Gastroesophageal sphincter (tissue), 4 donors: ENCODE measurements at regions not wholly inside any gene's neighbourhood (a gene's known extent, or its start where the extent isn't known, plus 50 kb on each side); places are given as distances from the start of the nearest gene placed in this dataset.

ENCODE experiments used
- ATAC-seq: fragments of 150-250 bp; one replicate; pipeline ENCODE4 v1.9.1; 2016; ENCODE audit warnings: mild to moderate bottlenecking, moderate library complexity
- H3K27ac ChIP-seq, 4 donors: fragments of 200-600 bp; sonication (generic) in 3 of 4; 1 replicate in 3 of 4; 2 replicates in 1 of 4; pipeline ENCODE4 v1.5.1; 2016 to 2019
- H3K27me3 ChIP-seq: fragments of 200-600 bp; sonication (generic); one replicate; pipeline ENCODE4 v1.5.1; 2019
- H3K36me3 ChIP-seq, 2 donors: fragments of 200-600 bp; sonication (generic); one replicate each; pipeline ENCODE4 v1.5.1; 2019; ENCODE audit warnings: control low read depth in 1 of 2
- H3K4me1 ChIP-seq, 3 donors: fragments of 200-600 bp; sonication (generic); 1 replicate in 2 of 3; 2 replicates in 1 of 3; pipeline ENCODE4 v1.5.1; 2016 to 2019; ENCODE audit warnings: control low read depth in 2 of 3
- H3K4me3 ChIP-seq, 2 donors: fragments of 200-600 bp; sonication (generic); one replicate each; pipeline ENCODE4 v1.5.1; 2019; ENCODE audit warnings: mild to moderate bottlenecking in 1 of 2, moderate library complexity in 1 of 2
- H3K9me3 ChIP-seq, 3 donors: fragments of 200-600 bp; sonication (generic); one replicate each; pipeline ENCODE4 v1.5.1; 2017 to 2019; ENCODE audit warnings: control low read depth in 2 of 3
- CTCF ChIP-seq, 4 experiments: fragments of 200-600 bp in 2 of 4; fragments of 450-650 bp in 2 of 4; sonication (generic) in 1 of 4; IDR thresholded peaks; one replicate each; pipeline ENCODE4 v1.5.1; 2017 to 2019; ENCODE audit warnings: antibody characterized with exemption in 4 of 4, mild to moderate bottlenecking in 2 of 4, moderate library complexity in 2 of 4
- EP300 ChIP-seq: sonication (generic); formaldehyde crosslinking; IDR thresholded peaks from one replicate; pipeline ENCODE4 v1.6.1; 2017; ENCODE audit warnings: antibody characterized with exemption, mild to moderate bottlenecking
- POLR2A ChIP-seq, 2 donors: fragments of 450-650 bp; IDR thresholded peaks; one replicate each; pipeline ENCODE4 v1.6.1; 2017; ENCODE audit warnings: antibody characterized with exemption in 2 of 2, mild to moderate bottlenecking in 2 of 2, moderate library complexity in 1 of 2
- POLR2AphosphoS5 ChIP-seq: sonication (generic); formaldehyde crosslinking; IDR thresholded peaks from one replicate; pipeline ENCODE4 v1.6.1; 2017; ENCODE audit warnings: antibody characterized with exemption
- WGBS, 2 donors: methylation state at CpG; one replicate each; pipeline ENCODE4 v1.1.5; 2018; ENCODE audit warnings: low coverage in 1 of 2; 5-methylcytosine and 5-hydroxymethylcytosine counted together

- 53 to 63% methylated on average over 3 of the region's 3 CpGs for WGBS, 2 donors
- no peak for ATAC-seq
Measured at GRCh38 chr2:181197140-181197760, 216.8 kb downstream of the UBE2E3 start.

GRCh38 chr2:181198183-181198864 is 217.9 kb downstream of the UBE2E3 start:
- no peaks in the 10 kb centered on the region for H3K4me1 ChIP-seq
- WGBS, 2 donors = 62 to 87% methylated on average over 1 of the region's 1 CpG
- H3K27me3 ChIP-seq = no peaks in the 10 kb centered on the region
- no peak overlapping the region for H3K27ac ChIP-seq
- no peak overlapping the region for H3K4me3 ChIP-seq
- no peak for ATAC-seq
- no peak for TF ChIP-seq POLR2AphosphoS5
- no peak for TF ChIP-seq CTCF (IDR thresholded peaks at IDR 0.05)
- TF ChIP-seq POLR2A (IDR thresholded peaks at IDR 0.05) = no peak
- no peak for TF ChIP-seq EP300
- H3K9me3 ChIP-seq = no peaks in the 10 kb centered on the region
- no peaks in the 10 kb centered on the region for H3K36me3 ChIP-seq

More at GRCh38 chr2:181197140-181197760, 216.8 kb downstream of the UBE2E3 start:
- Histone ChIP-seq H3K4me1 (no peaks in the 10 kb centered on the region), H3K9me3 (no peaks in the 10 kb centered on the region), H3K4me3 (no peak overlapping the region), H3K36me3 (no peaks in the 10 kb centered on the region), H3K27ac (no peak overlapping the region), H3K27me3 (no peaks in the 10 kb centered on the region)
- no peak for TF ChIP-seq EP300
- no peak for TF ChIP-seq CTCF (IDR thresholded peaks at IDR 0.05)
- TF ChIP-seq POLR2AphosphoS5 = no peak
- TF ChIP-seq POLR2A (IDR thresholded peaks at IDR 0.05) = no peak

- no peak overlapping the region for H3K27ac ChIP-seq
- H3K27me3 ChIP-seq = no peaks in the 10 kb centered on the region
- H3K4me3 ChIP-seq = no peak overlapping the region
- H3K4me1 ChIP-seq = no peaks in the 10 kb centered on the region
- TF ChIP-seq EP300 = no peak
- TF ChIP-seq POLR2AphosphoS5 = no peak
- TF ChIP-seq CTCF (IDR thresholded peaks at IDR 0.05) = no peak
- no peak for TF ChIP-seq POLR2A (IDR thresholded peaks at IDR 0.05)
- no peak for ATAC-seq
- H3K9me3 ChIP-seq = peaks cover 0 to 2% (median 0%) of the 10 kb centered on the region in 3 donors
- no peaks in the 10 kb centered on the region for H3K36me3 ChIP-seq
Measured at GRCh38 chr2:181203412-181203811, 223.0 kb downstream of the UBE2E3 start.

GRCh38 chr2:181203916-181204315 is 223.5 kb downstream of the UBE2E3 start:
- TF ChIP-seq POLR2AphosphoS5 = no peak
- no peak for TF ChIP-seq CTCF (IDR thresholded peaks at IDR 0.05)
- TF ChIP-seq EP300 = no peak
- H3K27ac ChIP-seq = no peak overlapping the region
- H3K36me3 ChIP-seq = no peaks in the 10 kb centered on the region
- no peaks in the 10 kb centered on the region for H3K27me3 ChIP-seq
- H3K9me3 ChIP-seq = peaks cover 0 to 7% (median 0%) of the 10 kb centered on the region in 3 donors
- H3K4me1 ChIP-seq = no peaks in the 10 kb centered on the region
- no peak for ATAC-seq
- no peak overlapping the region for H3K4me3 ChIP-seq

GRCh38 chr2:181218401-181218821 is 238.0 kb downstream of the UBE2E3 start:
- Histone ChIP-seq H3K27ac (no peak overlapping the region), H3K4me1 (no peaks in the 10 kb centered on the region), H3K4me3 (no peak overlapping the region), H3K36me3 (no peaks in the 10 kb centered on the region), H3K9me3 (no peaks in the 10 kb centered on the region), H3K27me3 (no peaks in the 10 kb centered on the region)
- ATAC-seq = no peak
- 76 to 90% methylated on average over 3 of the region's 3 CpGs for WGBS, 2 donors
- no peak for TF ChIP-seq POLR2A (IDR thresholded peaks at IDR 0.05)
- TF ChIP-seq EP300 = no peak
